ENCODE measurements at regions not wholly inside any gene's neighbourhood (a gene's known extent, or its start where the extent isn't known, plus 50 kb on each side); places are given as distances from the start of the nearest gene placed in this dataset.

GRCh38 chr3:163577271-163577670, 1501.0 kb downstream of the SI start:
- Histone ChIP-seq H3K4me3 (no peak overlapping the region), H3K4me1 (ENCODE audit: control insufficient read depth in 5 of 5, insufficient read depth in 5 of 5, low read length in 5 of 5) (no peaks in the 10 kb centered on the region), H3K36me3 (ENCODE audit: control insufficient read depth in 4 of 4, insufficient read depth in 4 of 4, low read length in 4 of 4) (no peaks in the 10 kb centered on the region), H3K27ac (ENCODE audit: low read depth in 1 of 2, low read length in 1 of 2) (no peak overlapping the region), H3K9ac (ENCODE audit: insufficient read depth in 1 of 2, low read length in 2 of 2) (no peak overlapping the region), H3K9me3 (ENCODE audit: control insufficient read depth in 4 of 4, insufficient read depth in 3 of 4, low read length in 3 of 4) (peaks cover 0 to 9% (median 0%) of the 10 kb centered on the region in 4 donors), H3K27me3 (ENCODE audit: control insufficient read depth in 3 of 3, insufficient read depth in 3 of 3, low read length in 2 of 3) (no peaks in the 10 kb centered on the region)
- DNase-seq, result peak in 1 of 3 donors; percentile 10
- ATAC-seq (ENCODE audit: insufficient read depth, low FRiP score), result no peak
- TF ChIP-seq, protein P1, sequence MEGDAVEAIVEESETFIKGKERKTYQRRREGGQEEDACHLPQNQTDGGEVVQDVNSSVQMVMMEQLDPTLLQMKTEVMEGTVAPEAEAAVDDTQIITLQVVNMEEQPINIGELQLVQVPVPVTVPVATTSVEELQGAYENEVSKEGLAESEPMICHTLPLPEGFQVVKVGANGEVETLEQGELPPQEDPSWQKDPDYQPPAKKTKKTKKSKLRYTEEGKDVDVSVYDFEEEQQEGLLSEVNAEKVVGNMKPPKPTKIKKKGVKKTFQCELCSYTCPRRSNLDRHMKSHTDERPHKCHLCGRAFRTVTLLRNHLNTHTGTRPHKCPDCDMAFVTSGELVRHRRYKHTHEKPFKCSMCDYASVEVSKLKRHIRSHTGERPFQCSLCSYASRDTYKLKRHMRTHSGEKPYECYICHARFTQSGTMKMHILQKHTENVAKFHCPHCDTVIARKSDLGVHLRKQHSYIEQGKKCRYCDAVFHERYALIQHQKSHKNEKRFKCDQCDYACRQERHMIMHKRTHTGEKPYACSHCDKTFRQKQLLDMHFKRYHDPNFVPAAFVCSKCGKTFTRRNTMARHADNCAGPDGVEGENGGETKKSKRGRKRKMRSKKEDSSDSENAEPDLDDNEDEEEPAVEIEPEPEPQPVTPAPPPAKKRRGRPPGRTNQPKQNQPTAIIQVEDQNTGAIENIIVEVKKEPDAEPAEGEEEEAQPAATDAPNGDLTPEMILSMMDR (IDR thresholded peaks at IDR 0.05; ENCODE audit: control extremely low read depth, extremely low read depth), result no peak
- 78 to 79% methylated on average over 3 of the region's 3 CpGs for WGBS, 2 donors

DNA sequence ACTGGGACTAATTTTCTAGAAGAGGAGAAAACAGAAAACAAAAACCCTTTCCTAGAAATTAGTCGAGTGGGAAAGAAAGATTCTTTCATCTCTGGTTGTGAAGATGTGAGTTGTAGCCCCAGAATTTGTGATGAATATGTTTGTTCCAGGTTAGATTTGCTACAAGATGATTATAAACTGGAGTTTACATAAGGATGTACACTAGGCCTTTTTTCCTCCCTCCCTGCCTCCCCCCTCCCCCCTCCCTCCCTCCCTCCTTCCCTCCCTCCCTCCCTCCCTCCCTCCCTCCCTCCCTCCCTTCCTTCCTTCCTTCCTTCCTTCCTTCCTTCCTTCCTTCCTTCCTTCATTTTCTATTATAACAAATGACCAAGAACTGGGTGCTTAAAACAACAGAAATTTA, 1502.0 kb downstream of the SI start:
- Histone ChIP-seq H3K4me3 (no peak overlapping the region), H3K9me3 (ENCODE audit: control insufficient read depth in 4 of 4, insufficient read depth in 3 of 4, low read length in 3 of 4) (peaks cover 0 to 11% (median 0%) of the 10 kb centered on the region in 4 donors), H3K27ac (ENCODE audit: low read depth in 1 of 2, low read length in 1 of 2) (no peak overlapping the region), H3K27me3 (ENCODE audit: control insufficient read depth in 3 of 3, insufficient read depth in 3 of 3, low read length in 2 of 3) (no peaks in the 10 kb centered on the region), H3K36me3 (ENCODE audit: control insufficient read depth in 4 of 4, insufficient read depth in 4 of 4, low read length in 4 of 4) (no peaks in the 10 kb centered on the region), H3K4me1 (ENCODE audit: control insufficient read depth in 5 of 5, insufficient read depth in 5 of 5, low read length in 5 of 5) (no peaks in the 10 kb centered on the region), H3K9ac (ENCODE audit: insufficient read depth in 1 of 2, low read length in 2 of 2) (no peak overlapping the region)
- TF ChIP-seq, protein P1 (IDR thresholded peaks at IDR 0.05; ENCODE audit: control extremely low read depth, extremely low read depth), result no peak
- 63 to 71% methylated on average over 1 of the region's 1 CpG for WGBS, 2 donors
- DNase-seq (no peak), ATAC-seq (ENCODE audit: insufficient read depth, low FRiP score) (no peak)

- Histone ChIP-seq H3K4me3 (no peak overlapping the region), H3K9me3 (ENCODE audit: control insufficient read depth in 4 of 4, insufficient read depth in 3 of 4, low read length in 3 of 4) (peaks cover 0 to 11% (median 0%) of the 10 kb centered on the region in 4 donors), H3K27me3 (ENCODE audit: control insufficient read depth in 3 of 3, insufficient read depth in 3 of 3, low read length in 2 of 3) (no peaks in the 10 kb centered on the region), H3K36me3 (ENCODE audit: control insufficient read depth in 4 of 4, insufficient read depth in 4 of 4, low read length in 4 of 4) (no peaks in the 10 kb centered on the region), H3K27ac (ENCODE audit: low read depth in 1 of 2, low read length in 1 of 2) (no peak overlapping the region), H3K4me1 (ENCODE audit: control insufficient read depth in 5 of 5, insufficient read depth in 5 of 5, low read length in 5 of 5) (no peaks in the 10 kb centered on the region), H3K9ac (ENCODE audit: insufficient read depth in 1 of 2, low read length in 2 of 2) (no peak overlapping the region)
- TF ChIP-seq, protein P1 (IDR thresholded peaks at IDR 0.05; ENCODE audit: control extremely low read depth, extremely low read depth), result no peak
- DNase-seq, result no peak
- 76 to 78% methylated on average over 3 of the region's 3 CpGs for WGBS, 2 donors
- no peak for ATAC-seq (ENCODE audit: insufficient read depth, low FRiP score)
Measured at GRCh38 chr3:163573324-163573723, 1505.0 kb downstream of the SI start.

- H3K9ac ChIP-seq (ENCODE audit: insufficient read depth in 1 of 2, low read length in 2 of 2), result no peak overlapping the region
- H3K4me1 ChIP-seq (ENCODE audit: control insufficient read depth in 5 of 5, insufficient read depth in 5 of 5, low read length in 5 of 5), result no peaks in the 10 kb centered on the region
- no peaks in the 10 kb centered on the region for H3K27me3 ChIP-seq (ENCODE audit: control insufficient read depth in 3 of 3, insufficient read depth in 3 of 3, low read length in 2 of 3)
- peaks cover 0 to 11% (median 0%) of the 10 kb centered on the region in 4 donors for H3K9me3 ChIP-seq (ENCODE audit: control insufficient read depth in 4 of 4, insufficient read depth in 3 of 4, low read length in 3 of 4)
- H3K4me3 ChIP-seq, result no peak overlapping the region
- 22 to 38% methylated on average over 1 of the region's 1 CpG for WGBS, 2 donors
- TF ChIP-seq, protein P1 (IDR thresholded peaks at IDR 0.05; ENCODE audit: control extremely low read depth, extremely low read depth), result no peak
- no peak for DNase-seq
- ATAC-seq (ENCODE audit: insufficient read depth, low FRiP score), result no peak
- no peaks in the 10 kb centered on the region for H3K36me3 ChIP-seq (ENCODE audit: control insufficient read depth in 4 of 4, insufficient read depth in 4 of 4, low read length in 4 of 4)
- H3K27ac ChIP-seq (ENCODE audit: low read depth in 1 of 2, low read length in 1 of 2), result no peak overlapping the region
Measured at GRCh38 chr3:163572856-163573255, 1505.4 kb downstream of the SI start.

Data from lung (tissue), 11 donors.